Endothelial cell of umbilical vein (primary cell): ENCODE measurements at regions not wholly inside any gene's neighbourhood (a gene's known extent, or its start where the extent isn't known, plus 50 kb on each side); places are given as distances from the start of the nearest gene placed in this dataset.

Source experiments
- BruUV-seq: library from RNA; stranded (reverse); fragments of 400-500 nt; replicated peaks from 2 replicates; lab custom pipeline; 2021; lab: Mats Ljungman, UMichigan
- CTCF ChIA-PET: fragments of 300-600, 350-600 bp; sonication (Branson Sonifier 250); formaldehyde crosslinking; loops from one replicate; lab custom pipeline; 2021; ENCODE audit warnings: antibody characterized with exemption, inconsistent platforms; lab: Charles Lee
- POLR2A ChIA-PET: fragments of 300-600, 350-600 bp; sonication (Branson Sonifier 250); formaldehyde crosslinking; loops from one replicate; lab custom pipeline; 2021; ENCODE audit warnings: antibody characterized with exemption, inconsistent platforms; lab: Charles Lee
- DNase-seq: peaks from one replicate; pipeline ENCODE4 v3.0.0-alpha.2; 2011; ENCODE audit warnings: low read depth, low spot score
- FAIRE-seq: peaks from 2 replicates; lab custom pipeline; 2011; peaks lifted over from hg19 to GRCh38; lab: Jason Lieb, UNC
- H2AFZ ChIP-seq: 2 replicates; pipeline ENCODE4 v1.6.0; 2012; ENCODE audit warnings: low read depth, low read length, control low read depth, inconsistent platforms
- H3K27ac ChIP-seq: 2 replicates; pipeline ENCODE4 v1.5.1; 2011; ENCODE audit warnings: low read depth, mild to moderate bottlenecking, control low read depth, low read length, moderate library complexity; ENCODE audit not compliant: insufficient read depth
- H3K27me3 ChIP-seq, 2 experiments: 2 replicates each; pipeline versions ENCODE4 v1.6.0 to v1.6.1; 2011; ENCODE audit warnings: low read length in 2 of 2, mixed read lengths in 1 of 2; ENCODE audit not compliant: control insufficient read depth in 2 of 2, insufficient read depth in 2 of 2
- H3K36me3 ChIP-seq, 2 experiments: 2 replicates in 1 of 2; 3 replicates in 1 of 2; pipeline ENCODE4 v1.5.1; 2011; ENCODE audit warnings: low read length in 2 of 2, mild to moderate bottlenecking in 1 of 2, moderate library complexity in 1 of 2; ENCODE audit not compliant: control insufficient read depth in 2 of 2, insufficient read depth in 2 of 2; ENCODE audit errors: extremely low read depth in 1 of 2
- H3K4me1 ChIP-seq: 3 replicates; pipeline ENCODE4 v1.5.1; 2011; ENCODE audit warnings: mild to moderate bottlenecking, low read length; ENCODE audit not compliant: control insufficient read depth, insufficient read depth; ENCODE audit errors: extremely low read depth
- H3K4me2 ChIP-seq: 2 replicates; pipeline ENCODE4 v1.6.1; 2011; ENCODE audit warnings: low read length, control low read depth, mixed read lengths; ENCODE audit not compliant: insufficient read depth
- H3K4me3 ChIP-seq, 3 experiments: fragments of 200-600 bp in 1 of 3; sonication (generic), shearing (Covaris generic) in 1 of 3; replicated peaks in 1 of 3; 2 replicates each; pipeline ENCODE4 v1.5.1; 2011 to 2016; ENCODE audit warnings: control low read depth in 3 of 3, low read length in 3 of 3, mild to moderate bottlenecking in 2 of 3, inconsistent platforms in 1 of 3, low read depth in 1 of 3, moderate library complexity in 1 of 3; ENCODE audit not compliant: insufficient read depth in 1 of 3
- H3K79me2 ChIP-seq: 2 replicates; pipeline ENCODE4 v1.6.0; 2012; ENCODE audit warnings: low read length, inconsistent platforms; ENCODE audit not compliant: control insufficient read depth, insufficient read depth
- H3K9ac ChIP-seq: replicated peaks from 2 replicates; pipeline ENCODE3; 2011; ENCODE audit warnings: low read length, control low read depth; ENCODE audit not compliant: insufficient read depth; ENCODE audit errors: extremely low read depth
- H3K9me1 ChIP-seq: replicated peaks from 3 replicates; pipeline ENCODE4 v1.6.0; 2011; ENCODE audit warnings: mild to moderate bottlenecking, low read length; ENCODE audit not compliant: control insufficient read depth, insufficient read depth; ENCODE audit errors: extremely low read depth
- H3K9me3 ChIP-seq: replicated peaks from 2 replicates; pipeline ENCODE4 v1.5.1; 2012; ENCODE audit warnings: low read length, inconsistent platforms; ENCODE audit not compliant: control insufficient read depth, insufficient read depth
- H4K20me1 ChIP-seq: replicated peaks from 2 replicates; pipeline ENCODE3; 2011; ENCODE audit warnings: mild to moderate bottlenecking, low read length; ENCODE audit not compliant: control insufficient read depth, insufficient read depth; ENCODE audit errors: extremely low read depth
- CTCF ChIP-seq, 2 donors: IDR thresholded peaks; 1 replicate in 1 of 2; 2 replicates in 1 of 2; pipeline ENCODE4 v1.5.1; 2011; ENCODE audit warnings: low read length in 2 of 2, mild to moderate bottlenecking in 2 of 2, moderate library complexity in 2 of 2, control low read depth in 1 of 2, inconsistent platforms in 1 of 2, low read depth in 1 of 2; ENCODE audit not compliant: insufficient read depth in 1 of 2; ENCODE audit errors: extremely low read depth in 1 of 2
- EZH2 ChIP-seq: IDR thresholded peaks from 2 replicates; pipeline ENCODE4 v1.6.1; 2012; ENCODE audit warnings: borderline replicate concordance, low read depth, mild to moderate bottlenecking, moderate library complexity, low read length, inconsistent platforms; ENCODE audit not compliant: severe bottlenecking
- FOS ChIP-seq: IDR thresholded peaks from 2 replicates; pipeline ENCODE4 v1.6.1; 2011; ENCODE audit warnings: mild to moderate bottlenecking, low read length, moderate library complexity, borderline replicate concordance; ENCODE audit not compliant: insufficient read depth
- GATA2 ChIP-seq: IDR thresholded peaks from 2 replicates; pipeline ENCODE4 v1.7.0; 2011; ENCODE audit warnings: low read depth, mild to moderate bottlenecking, moderate library complexity, mixed read lengths, low read length; ENCODE audit not compliant: insufficient read length, insufficient read depth
- JUN ChIP-seq: IDR thresholded peaks from 2 replicates; pipeline ENCODE4 v1.6.1; 2011; ENCODE audit warnings: borderline replicate concordance, low read depth; ENCODE audit not compliant: insufficient read length, insufficient read depth
- MAX ChIP-seq: IDR thresholded peaks from 2 replicates; pipeline ENCODE4 v1.6.1; 2011; ENCODE audit not compliant: insufficient read depth, insufficient read length
- MYC ChIP-seq: IDR thresholded peaks from one replicate; pipeline ENCODE4 v1.6.1; 2011; ENCODE audit warnings: mild to moderate bottlenecking, low read depth, low read length
- POLR2A ChIP-seq: IDR thresholded peaks from 2 replicates; pipeline ENCODE4 v1.6.1; 2012; ENCODE audit warnings: low read depth, mild to moderate bottlenecking, control low read depth, low read length
- POLR2AphosphoS5 ChIP-seq: IDR thresholded peaks from 2 replicates; pipeline ENCODE4 v1.6.1; 2012; ENCODE audit warnings: low read depth, mild to moderate bottlenecking, control low read depth, low read length, moderate library complexity; ENCODE audit not compliant: insufficient read depth
- dilution Hi-C: fragments of 300-500 bp; cut with MboI; formaldehyde crosslinking; loops from one replicate; pipeline ENCODE4 v1.15.0; 2019; ENCODE audit warnings: low sequenced_read_pairs; ENCODE audit not compliant: extremely low pct_ligation_motif_present
- intact Hi-C: fragments of 100-400 bp; cut with micrococcal nuclease; formaldehyde crosslinking; loops from one replicate; pipeline ENCODE4 v1.10.0; 2022

GRCh38 chr1:115507901-115508300 lies 133.9 kb upstream of the VANGL1 start:
- Histone ChIP-seq H3K79me2 (no peaks in the 10 kb centered on the region), H3K4me3 (no peak overlapping the region), H4K20me1 (no peaks in the 10 kb centered on the region), H3K36me3 (no peaks in the 10 kb centered on the region), H3K4me1 (no peaks in the 10 kb centered on the region), H3K27me3 (peaks cover 2 to 5% of the 10 kb centered on the region in 2 experiments), H3K4me2 (no peak overlapping the region), H3K9ac (no peak overlapping the region), H3K27ac (no peak overlapping the region), H3K9me3 (no peaks in the 10 kb centered on the region), H2AFZ (no peak overlapping the region), H3K9me1 (no peaks in the 10 kb centered on the region)
- BruUV-seq: no TSS peak
- dilution Hi-C loops (no loop called here), intact Hi-C loops (loop anchor here (1.0 kb wide), 1 partner anchor 369 kb away; no protein-coding TSS in a partner anchor)
- no peak for FAIRE-seq
- TF ChIP-seq POLR2AphosphoS5 (no peak), MYC (no peak), CTCF (IDR thresholded peaks at IDR 0.05; ENCODE audit: extremely low read depth in 1 of 2, insufficient read depth in 1 of 2, low read depth in 1 of 2, low read length in 2 of 2) (no peak), POLR2A (no peak), EZH2 (no peak), JUN (no peak), GATA2 (no peak), FOS (no peak), MAX (no peak)
- POLR2A ChIA-PET: no interaction called here
- CTCF ChIA-PET: interaction anchor here (1.2 kb wide), 1 partner anchor 369 kb away, joined by 8 read pairs; no protein-coding TSS in a partner anchor
- DNase-seq: no peak
